ENCODE measurements at regions not wholly inside any gene's neighbourhood (a gene's known extent, or its start where the extent isn't known, plus 50 kb on each side); places are given as distances from the start of the nearest gene placed in this dataset.

DNA sequence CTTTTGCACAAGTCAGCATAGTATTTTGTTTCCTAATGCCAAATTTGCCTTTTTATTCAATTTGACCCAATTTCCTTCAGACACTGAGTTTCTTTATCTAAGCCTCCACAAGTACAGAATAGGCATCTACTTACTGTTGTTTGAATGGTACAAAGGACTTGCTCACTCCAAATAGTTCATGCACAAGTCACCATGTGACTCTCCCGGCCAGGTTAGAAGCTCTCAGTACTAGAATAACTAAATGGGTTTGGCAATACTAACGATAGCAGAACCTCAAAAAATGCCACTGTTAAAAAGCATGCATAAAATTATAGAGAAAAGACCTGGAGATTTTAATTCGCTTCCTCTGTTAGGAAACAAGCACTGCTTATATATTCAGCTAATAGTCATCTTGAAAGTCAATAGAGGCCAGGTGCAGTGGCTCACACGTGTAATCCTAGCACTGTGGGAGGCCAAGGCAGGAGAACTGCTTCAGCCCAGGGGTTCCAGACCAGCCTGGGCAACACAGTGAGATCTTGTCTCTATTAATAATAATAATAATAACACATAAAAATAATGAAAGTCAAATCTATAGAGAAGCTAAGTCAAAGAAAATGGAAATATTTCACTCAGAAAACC is 335.8 kb upstream of the MBL2 start:
- no peaks in the 10 kb centered on the region for H3K27me3 ChIP-seq (ENCODE audit: insufficient read depth, low read length)

DNA sequence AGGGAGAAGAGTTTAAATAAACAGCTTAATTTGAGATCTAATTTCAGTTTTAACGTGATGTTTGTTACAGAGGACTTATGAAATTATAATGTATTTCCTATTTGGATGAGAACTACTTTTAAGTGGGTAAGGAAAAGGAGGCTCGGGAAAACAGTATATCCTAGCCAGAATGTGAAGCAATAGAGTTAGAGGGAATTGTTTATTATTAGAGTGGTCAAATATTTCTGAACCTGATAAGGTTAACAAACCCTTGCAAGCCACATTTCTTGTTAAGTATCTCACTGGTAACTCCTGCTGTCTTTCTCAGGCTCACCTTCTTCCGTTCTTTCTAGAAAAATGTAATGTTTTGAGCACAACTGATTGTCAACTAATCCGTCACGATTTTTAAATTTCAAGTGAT is 335.1 kb upstream of the MBL2 start:
- H3K27ac ChIP-seq (ENCODE audit: low read depth, low read length, poor library complexity, severe bottlenecking) = no peak overlapping the region
- no peaks in the 10 kb centered on the region for H3F3A ChIP-seq (ENCODE audit: insufficient read depth, low read length)
- no peaks in the 10 kb centered on the region for H3K27me3 ChIP-seq (ENCODE audit: insufficient read depth, low read length)
- H3K4me3 ChIP-seq (ENCODE audit: low read depth, low read length, poor library complexity, severe bottlenecking) = no peak overlapping the region
- H3K4me1 ChIP-seq (ENCODE audit: insufficient read depth, low read length, severe bottlenecking) = no peaks in the 10 kb centered on the region
- H3K9ac ChIP-seq (ENCODE audit: low read length) = no peak overlapping the region
- no peaks in the 10 kb centered on the region for H3K36me3 ChIP-seq (ENCODE audit: insufficient read depth, low read length)
- no peak overlapping the region for H2AFZ ChIP-seq (ENCODE audit: low read length)
- no peak overlapping the region for H3K4me2 ChIP-seq (ENCODE audit: low read length)
- H3K79me2 ChIP-seq (ENCODE audit: insufficient read depth, low read length) = no peaks in the 10 kb centered on the region
- no peaks in the 10 kb centered on the region for H4K20me1 ChIP-seq (ENCODE audit: insufficient read depth, low read length)
- H3K9me3 ChIP-seq (ENCODE audit: low read length) = no peaks in the 10 kb centered on the region
- H3K9me2 ChIP-seq (ENCODE audit: low read depth, low read length) = no peaks in the 10 kb centered on the region
- no peak for TF ChIP-seq EZH2 (IDR thresholded peaks at IDR 0.05; ENCODE audit: borderline replicate concordance, low read length)
- TF ChIP-seq, protein P1, sequence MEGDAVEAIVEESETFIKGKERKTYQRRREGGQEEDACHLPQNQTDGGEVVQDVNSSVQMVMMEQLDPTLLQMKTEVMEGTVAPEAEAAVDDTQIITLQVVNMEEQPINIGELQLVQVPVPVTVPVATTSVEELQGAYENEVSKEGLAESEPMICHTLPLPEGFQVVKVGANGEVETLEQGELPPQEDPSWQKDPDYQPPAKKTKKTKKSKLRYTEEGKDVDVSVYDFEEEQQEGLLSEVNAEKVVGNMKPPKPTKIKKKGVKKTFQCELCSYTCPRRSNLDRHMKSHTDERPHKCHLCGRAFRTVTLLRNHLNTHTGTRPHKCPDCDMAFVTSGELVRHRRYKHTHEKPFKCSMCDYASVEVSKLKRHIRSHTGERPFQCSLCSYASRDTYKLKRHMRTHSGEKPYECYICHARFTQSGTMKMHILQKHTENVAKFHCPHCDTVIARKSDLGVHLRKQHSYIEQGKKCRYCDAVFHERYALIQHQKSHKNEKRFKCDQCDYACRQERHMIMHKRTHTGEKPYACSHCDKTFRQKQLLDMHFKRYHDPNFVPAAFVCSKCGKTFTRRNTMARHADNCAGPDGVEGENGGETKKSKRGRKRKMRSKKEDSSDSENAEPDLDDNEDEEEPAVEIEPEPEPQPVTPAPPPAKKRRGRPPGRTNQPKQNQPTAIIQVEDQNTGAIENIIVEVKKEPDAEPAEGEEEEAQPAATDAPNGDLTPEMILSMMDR (IDR thresholded peaks at IDR 0.05; ENCODE audit: low read length) = no peak

More for the DNA sequence above, 335.8 kb upstream of the MBL2 start:
- Histone ChIP-seq H3K9ac (ENCODE audit: low read length) (no peak overlapping the region), H3K79me2 (ENCODE audit: insufficient read depth, low read length) (no peaks in the 10 kb centered on the region), H3K4me3 (ENCODE audit: low read depth, low read length, poor library complexity, severe bottlenecking) (no peak overlapping the region), H3K9me3 (ENCODE audit: low read length) (no peaks in the 10 kb centered on the region), H2AFZ (ENCODE audit: low read length) (no peak overlapping the region), H3K9me2 (ENCODE audit: low read depth, low read length) (no peaks in the 10 kb centered on the region), H3K4me1 (ENCODE audit: insufficient read depth, low read length, severe bottlenecking) (no peaks in the 10 kb centered on the region), H3K36me3 (ENCODE audit: insufficient read depth, low read length) (no peaks in the 10 kb centered on the region), H3F3A (ENCODE audit: insufficient read depth, low read length) (no peaks in the 10 kb centered on the region), H4K20me1 (ENCODE audit: insufficient read depth, low read length) (no peaks in the 10 kb centered on the region), H3K4me2 (ENCODE audit: low read length) (no peak overlapping the region), H3K27ac (ENCODE audit: low read depth, low read length, poor library complexity, severe bottlenecking) (no peak overlapping the region)
- TF ChIP-seq EZH2 (IDR thresholded peaks at IDR 0.05; ENCODE audit: borderline replicate concordance, low read length) = no peak
- TF ChIP-seq, protein P1 (IDR thresholded peaks at IDR 0.05; ENCODE audit: low read length) = no peak

DNA sequence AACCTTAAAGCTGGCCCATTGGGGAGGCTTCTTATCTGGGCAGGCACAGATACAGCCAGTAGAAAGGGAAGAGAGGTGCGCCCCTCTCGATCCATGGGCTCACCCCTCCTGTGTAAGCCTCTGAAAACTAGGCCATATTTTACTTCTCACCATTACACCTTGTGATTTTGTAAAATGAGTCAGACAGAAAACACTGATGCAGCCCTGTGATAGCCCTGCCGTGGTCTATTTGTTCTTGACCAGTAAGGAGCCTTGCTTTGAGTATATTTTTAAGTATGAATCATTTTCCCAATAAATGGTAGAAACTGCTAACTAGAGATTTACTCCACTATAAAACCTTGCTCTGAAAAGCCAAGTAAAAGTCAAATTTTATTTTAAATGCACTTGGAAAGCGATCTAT is 329.8 kb upstream of the MBL2 start:
- H3K4me2 ChIP-seq (ENCODE audit: low read length) = no peak overlapping the region
- H2AFZ ChIP-seq (ENCODE audit: low read length) = no peak overlapping the region
- H3K9me2 ChIP-seq (ENCODE audit: low read depth, low read length) = no peaks in the 10 kb centered on the region
- no peak overlapping the region for H3K4me3 ChIP-seq (ENCODE audit: low read depth, low read length, poor library complexity, severe bottlenecking)
- no peak overlapping the region for H3K27ac ChIP-seq (ENCODE audit: low read depth, low read length, poor library complexity, severe bottlenecking)
- no peak overlapping the region for H3K9ac ChIP-seq (ENCODE audit: low read length)
- no peaks in the 10 kb centered on the region for H3K79me2 ChIP-seq (ENCODE audit: insufficient read depth, low read length)
- no peaks in the 10 kb centered on the region for H4K20me1 ChIP-seq (ENCODE audit: insufficient read depth, low read length)
- H3K9me3 ChIP-seq (ENCODE audit: low read length) = no peaks in the 10 kb centered on the region
- H3F3A ChIP-seq (ENCODE audit: insufficient read depth, low read length) = no peaks in the 10 kb centered on the region
- no peaks in the 10 kb centered on the region for H3K4me1 ChIP-seq (ENCODE audit: insufficient read depth, low read length, severe bottlenecking)
- TF ChIP-seq, protein P1 (IDR thresholded peaks at IDR 0.05; ENCODE audit: low read length) = no peak
- no peak for TF ChIP-seq EZH2 (IDR thresholded peaks at IDR 0.05; ENCODE audit: borderline replicate concordance, low read length)
- no peaks in the 10 kb centered on the region for H3K27me3 ChIP-seq (ENCODE audit: insufficient read depth, low read length)
- H3K36me3 ChIP-seq (ENCODE audit: insufficient read depth, low read length) = no peaks in the 10 kb centered on the region

Data from OCI-LY1 (cell line).